HEK293T (cell line): ENCODE measurements at regions not wholly inside any gene's neighbourhood (a gene's known extent, or its start where the extent isn't known, plus 50 kb on each side); places are given as distances from the start of the nearest gene placed in this dataset.

Experiments used
- FOXM1 ChIP-seq: fragments of 450-650 bp; IDR thresholded peaks from 2 replicates; pipeline ENCODE4 v1.6.1; 2017; ENCODE audit warnings: mild to moderate bottlenecking, borderline replicate concordance
- HDGF ChIP-seq: fragments of 450-650 bp; IDR thresholded peaks from 2 replicates; pipeline ENCODE4 v1.6.1; 2017; ENCODE audit warnings: antibody characterized with exemption, borderline replicate concordance
- SP1 ChIP-seq: fragments of 450-650 bp; IDR thresholded peaks from 2 replicates; pipeline ENCODE4 v1.6.1; 2017
- SUZ12 ChIP-seq: fragments of 450-650 bp; IDR thresholded peaks from 2 replicates; pipeline ENCODE4 v1.6.1; 2016; ENCODE audit warnings: mild to moderate bottlenecking
- ZNF384 ChIP-seq: fragments of 450-650 bp; IDR thresholded peaks from 2 replicates; pipeline ENCODE4 v1.6.1; 2016

GRCh38 chr14:71636076-71636475, 296.2 kb upstream of the RGS6 start:
- TF ChIP-seq SUZ12 = no peak
- no peak for TF ChIP-seq ZNF384
- TF ChIP-seq FOXM1 = no peak
- TF ChIP-seq HDGF = no peak
- no peak for TF ChIP-seq SP1
